HG03460 (cell line): ENCODE measurements at regions not wholly inside any gene's neighbourhood (a gene's known extent, or its start where the extent isn't known, plus 50 kb on each side); places are given as distances from the start of the nearest gene placed in this dataset.
"Not testable (repeated sequence)": the region's sequence is repeated elsewhere in the genome, so short reads cannot be mapped to it uniquely, and the experiment has no call there.

Source experiments
- ATAC-seq: cut with Tn5 transposase; IDR thresholded peaks from one replicate; pipeline ENCODE4 v1.9.1; 2021; ENCODE audit not compliant: unreplicated experiment

DNA sequence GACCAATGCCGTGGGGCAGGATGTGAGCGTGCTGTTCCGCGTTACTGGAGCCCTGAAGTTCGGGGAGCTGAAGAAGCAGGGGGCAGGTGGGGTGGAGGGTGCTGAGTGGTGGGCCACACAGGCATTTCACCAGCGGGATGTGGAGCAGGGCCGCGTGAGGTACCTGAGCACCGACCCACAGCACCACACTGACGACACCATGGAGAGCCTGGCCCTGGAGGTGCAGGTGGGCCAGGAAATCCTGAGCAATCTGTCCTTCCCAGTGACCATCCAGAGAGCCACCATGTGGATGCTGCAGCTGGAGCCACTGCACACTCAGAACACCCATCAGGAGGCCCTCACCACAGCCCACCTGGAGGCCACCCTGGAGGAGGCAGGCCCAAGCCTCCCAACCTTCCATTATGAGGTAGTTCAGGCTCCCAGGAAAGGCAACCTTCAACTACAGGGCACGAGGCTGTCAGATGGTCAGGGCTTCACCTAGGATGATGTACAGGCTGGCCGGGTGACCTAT, 179.6 kb downstream of the TBC1D2B start:
- no peak for ATAC-seq

DNA sequence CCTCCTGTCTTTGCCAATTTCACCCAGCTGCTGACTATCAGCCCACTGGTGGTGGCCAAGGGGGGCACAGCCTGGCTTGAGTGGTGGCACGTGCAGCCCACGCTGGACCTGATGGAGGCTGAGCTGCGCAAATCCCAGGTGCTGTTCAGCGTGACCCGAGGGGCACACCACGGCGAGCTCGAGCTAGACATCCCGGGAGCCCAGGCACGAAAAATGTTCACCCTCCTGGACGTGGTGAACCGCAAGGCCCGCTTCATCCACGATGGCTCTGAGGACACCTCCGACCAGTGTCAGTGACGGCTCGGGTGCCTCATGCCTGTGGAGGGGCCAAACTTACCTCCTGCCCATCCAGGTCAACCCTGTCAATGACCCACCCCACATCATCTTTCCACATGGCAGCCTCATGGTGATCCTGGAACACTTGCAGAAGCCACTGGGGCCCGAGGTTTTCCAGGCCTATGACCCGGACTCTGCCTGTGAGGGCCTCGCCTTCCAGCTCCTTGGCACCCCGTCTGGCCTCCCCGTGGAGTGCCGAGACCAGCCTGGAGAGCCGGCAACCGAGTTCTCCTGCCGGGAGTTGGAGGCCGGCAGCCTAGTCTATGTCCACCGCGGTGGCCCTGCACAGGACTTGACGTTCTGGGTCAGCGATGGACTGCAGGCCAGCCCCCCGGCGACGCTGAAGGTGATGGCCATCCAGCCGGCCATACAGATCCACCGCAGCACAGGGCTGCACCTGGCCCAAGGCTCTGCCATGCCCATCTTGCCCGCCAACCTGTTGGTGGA, 180.2 kb downstream of the TBC1D2B start:
- not testable (repeated sequence) for ATAC-seq

DNA sequence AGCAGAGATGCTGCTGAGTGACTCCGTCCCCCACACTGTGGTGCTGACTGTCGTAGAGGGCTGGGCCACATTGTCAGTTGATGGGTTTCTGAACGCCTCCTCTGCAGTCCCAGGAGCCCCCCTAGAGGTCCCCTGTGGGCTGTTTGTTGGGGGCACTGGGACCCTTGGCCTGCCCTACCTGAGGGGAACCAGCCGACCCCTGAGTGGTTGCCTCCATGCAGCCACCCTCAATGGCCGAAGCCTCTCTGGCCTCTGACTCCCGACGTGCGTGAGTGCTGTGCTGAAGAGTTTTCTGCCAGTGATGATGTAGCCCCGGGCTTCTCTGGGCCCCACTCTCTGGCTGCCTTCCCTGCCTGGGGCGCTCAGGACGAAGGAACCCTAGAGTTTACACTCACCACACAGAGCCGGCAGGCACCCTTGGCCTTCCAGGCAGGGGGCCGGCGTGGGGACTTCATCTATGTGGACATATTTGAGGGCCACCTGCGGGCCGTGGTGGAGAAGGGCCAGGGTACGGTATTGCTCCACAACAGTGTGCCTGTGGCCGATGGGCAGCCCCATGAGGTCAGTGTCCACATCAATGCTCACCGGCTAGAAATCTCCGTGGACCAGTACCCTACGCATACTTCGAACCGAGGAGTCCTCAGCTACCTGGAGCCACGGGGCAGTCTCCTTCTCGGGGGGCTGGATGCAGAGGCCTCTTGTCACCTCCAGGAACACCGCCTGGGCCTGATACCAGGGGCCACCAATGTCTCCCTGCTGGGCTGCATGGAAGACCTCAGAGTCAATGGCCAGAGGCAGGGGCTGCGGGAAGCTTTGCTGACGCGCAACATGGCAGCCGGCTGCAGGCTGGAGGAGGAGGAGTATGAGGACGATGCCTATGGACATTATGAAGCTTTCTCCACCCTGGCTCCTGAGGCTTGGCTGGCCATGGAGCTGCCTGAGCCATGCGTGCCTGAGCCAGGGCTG, 181.1 kb downstream of the TBC1D2B start:
- not testable (repeated sequence) for ATAC-seq

DNA sequence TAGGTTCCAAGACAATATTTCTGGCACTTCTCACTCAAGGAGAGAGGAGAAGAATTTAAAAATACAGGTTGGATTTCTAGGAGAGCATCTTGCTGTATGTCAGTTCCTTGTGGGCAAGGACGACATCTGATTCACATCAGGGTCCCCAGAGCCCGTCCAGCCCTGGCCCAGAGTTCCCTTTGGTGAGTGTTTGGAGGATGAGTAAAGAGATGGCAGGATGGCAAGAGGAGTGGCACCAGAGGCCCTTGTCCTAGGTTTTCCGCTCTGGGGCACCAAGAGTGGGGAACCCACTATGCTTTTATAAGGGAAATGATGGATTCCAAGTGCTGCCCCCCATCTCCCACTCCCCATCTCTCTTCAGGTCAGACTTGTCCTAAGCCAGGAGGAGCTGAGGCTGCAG, 181.8 kb downstream of the TBC1D2B start:
- no peak for ATAC-seq

DNA sequence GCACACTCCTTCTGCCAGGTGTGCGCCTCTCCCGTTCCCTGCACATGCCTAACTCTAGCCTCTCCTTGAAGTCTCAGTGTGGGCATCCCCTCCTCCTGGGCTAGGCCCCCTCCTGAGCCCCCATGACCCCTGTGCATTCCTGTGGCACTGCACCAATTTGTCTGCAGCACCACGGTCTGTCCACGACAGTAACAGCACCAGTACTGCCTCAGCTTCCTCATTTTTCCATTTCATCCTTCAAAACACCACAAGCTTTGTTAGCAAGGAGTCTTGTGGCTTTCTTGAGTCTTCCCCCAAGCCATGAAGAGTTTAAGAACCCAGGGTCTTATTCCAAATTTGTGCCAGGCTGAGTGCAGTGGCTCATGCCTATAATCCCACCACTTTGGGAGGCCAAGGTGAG, 182.4 kb downstream of the TBC1D2B start:
- not testable (repeated sequence) for ATAC-seq

DNA sequence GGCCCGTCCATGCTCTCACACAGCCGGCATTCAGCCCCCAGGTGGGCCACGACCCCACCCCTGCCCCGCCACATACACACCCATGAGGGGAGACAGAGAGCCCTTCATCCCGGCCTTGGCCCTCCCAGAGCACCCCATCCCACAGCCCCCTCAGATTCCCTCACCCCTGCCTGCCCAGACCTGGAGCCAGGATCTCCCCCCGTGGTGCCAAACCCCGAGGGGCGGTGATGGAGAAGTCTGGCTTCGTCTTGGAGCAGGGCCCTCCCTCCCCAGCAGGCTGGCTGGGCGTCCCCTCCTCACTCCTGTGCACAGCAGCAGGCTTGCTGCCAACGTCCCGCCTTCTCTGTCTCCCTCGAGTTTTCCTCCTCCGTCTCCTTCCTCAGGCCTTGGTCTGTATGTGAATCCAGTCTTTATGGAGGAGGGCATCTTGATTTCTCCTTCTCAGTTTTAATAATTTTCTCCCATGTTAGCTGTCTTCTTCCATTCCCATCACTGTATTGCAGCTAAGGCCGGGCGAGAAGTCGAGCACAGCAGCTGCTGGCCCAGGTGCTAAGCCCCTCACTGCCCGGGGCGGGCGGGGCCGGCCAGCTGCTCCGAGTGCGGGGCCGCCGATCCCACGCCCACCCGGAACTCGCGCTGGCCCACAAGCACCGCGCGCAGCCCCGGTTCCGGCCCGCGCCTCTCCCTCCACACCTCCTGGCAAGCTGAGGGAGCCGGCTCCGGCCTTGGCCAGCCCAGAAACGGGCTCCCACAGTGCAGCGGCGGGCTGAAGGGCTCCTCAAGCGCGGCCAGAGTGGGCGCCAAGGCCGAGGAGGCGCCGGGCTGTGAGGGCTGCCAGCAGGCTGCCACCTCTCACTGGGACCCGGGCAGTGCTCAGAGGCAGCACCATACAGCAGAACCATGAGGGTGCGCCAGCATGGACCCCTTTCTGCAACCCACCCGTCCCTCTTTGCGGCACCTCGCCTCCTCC, 183.6 kb downstream of the TBC1D2B start:
- ATAC-seq: not testable (repeated sequence)

DNA sequence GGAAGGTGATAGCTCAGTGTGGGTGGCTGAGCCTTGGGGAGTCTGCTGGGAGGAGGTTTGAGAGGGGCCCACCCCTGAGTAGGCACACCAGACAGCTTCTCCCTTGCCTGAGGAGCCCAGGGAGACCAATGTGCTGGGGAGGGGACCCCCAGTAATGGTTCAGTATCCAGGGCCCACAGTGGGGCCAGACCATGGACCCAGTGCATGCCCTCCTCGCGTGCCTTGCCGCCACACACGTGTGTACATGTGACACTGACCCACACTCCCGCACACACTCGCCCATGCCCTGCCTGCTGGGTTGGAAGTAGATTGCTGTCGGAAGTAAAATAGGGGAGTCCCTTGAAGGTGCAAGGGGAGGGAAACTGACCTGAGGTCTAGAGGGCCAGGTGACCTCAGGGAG, 184.3 kb downstream of the TBC1D2B start:
- not testable (repeated sequence) for ATAC-seq

DNA sequence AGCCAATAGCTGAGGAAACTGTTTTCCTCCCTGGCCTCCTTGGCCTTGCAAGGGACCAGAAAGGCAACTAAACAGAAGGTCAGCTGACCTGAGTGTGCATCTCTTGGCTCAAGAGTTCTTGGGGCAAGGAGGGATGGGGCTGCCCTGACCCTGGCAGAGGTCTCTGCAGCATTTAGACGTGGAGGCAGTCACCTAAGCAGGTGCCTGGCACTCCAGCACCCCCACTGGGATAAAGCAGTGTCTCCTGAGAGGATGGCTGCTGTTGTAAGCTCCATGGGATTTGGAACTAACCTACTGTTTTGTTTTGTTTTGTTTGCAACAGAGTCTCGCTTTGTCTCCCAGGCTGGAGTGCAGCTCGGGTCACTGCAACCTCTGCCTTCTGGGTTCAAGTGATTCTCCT, 185.2 kb downstream of the TBC1D2B start:
- ATAC-seq: no peak

DNA sequence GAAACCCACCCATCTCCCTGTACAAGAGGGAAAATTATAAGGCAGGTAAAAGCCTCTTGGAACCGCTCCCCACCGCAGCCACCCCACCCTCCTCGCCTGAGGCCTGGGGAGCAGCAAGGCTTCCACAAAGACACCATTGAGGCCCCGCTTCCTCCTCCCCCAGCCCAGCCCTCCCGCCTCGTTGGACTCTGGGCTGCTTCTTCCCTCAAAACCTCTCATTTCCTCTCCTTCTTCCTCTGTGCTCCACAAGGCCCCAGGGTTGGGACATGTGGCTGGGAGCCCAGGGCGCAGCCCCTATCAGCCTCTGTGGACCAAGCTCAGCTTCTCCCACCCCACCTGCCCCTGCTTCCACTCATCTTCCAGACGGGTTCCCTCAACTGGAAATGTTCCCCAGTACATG, 185.6 kb downstream of the TBC1D2B start:
- not testable (repeated sequence) for ATAC-seq

DNA sequence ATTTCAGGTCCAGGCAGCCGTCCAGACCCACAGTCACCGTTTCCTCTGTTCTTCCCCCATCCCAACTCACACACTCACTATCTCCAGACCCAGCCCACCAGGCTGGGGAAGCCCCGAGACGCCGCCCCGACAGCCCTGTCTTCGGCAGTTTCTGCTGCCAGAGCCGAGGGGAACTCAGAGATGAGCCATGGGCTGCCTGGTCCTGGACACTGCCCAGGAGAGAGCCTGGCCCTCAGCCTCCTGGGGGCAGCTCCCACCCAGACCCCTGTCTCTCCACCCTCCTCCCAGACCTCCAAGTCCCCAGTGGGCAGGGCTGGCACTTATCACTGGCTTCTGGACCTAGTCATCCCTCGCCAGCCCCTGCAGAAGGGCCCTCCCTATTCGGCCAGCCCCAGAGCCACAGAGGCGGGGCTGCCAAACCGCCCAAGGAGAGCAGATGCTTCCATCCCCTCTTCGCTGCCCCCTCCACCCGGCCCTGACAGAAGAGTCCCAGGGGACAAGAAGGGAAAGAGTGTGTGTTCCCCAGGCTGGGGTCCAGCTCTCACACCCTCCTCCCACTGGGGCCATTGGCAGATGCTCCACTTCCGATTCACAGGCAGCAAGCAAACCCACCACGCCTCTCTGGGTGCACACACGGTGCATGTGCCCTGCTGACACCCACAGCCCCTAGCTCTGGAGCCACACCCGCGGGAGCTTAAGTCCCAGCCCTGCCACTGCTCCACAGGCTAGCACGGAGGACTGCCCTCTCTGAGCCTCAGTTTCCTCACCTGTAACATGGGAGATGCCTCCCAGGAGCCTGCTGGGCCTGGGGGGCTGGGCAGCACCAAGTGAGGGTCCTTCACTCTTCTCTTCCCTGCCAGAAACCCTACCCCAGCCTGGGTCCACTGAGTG, 186.4 kb downstream of the TBC1D2B start:
- peak; percentile 67 for ATAC-seq

DNA sequence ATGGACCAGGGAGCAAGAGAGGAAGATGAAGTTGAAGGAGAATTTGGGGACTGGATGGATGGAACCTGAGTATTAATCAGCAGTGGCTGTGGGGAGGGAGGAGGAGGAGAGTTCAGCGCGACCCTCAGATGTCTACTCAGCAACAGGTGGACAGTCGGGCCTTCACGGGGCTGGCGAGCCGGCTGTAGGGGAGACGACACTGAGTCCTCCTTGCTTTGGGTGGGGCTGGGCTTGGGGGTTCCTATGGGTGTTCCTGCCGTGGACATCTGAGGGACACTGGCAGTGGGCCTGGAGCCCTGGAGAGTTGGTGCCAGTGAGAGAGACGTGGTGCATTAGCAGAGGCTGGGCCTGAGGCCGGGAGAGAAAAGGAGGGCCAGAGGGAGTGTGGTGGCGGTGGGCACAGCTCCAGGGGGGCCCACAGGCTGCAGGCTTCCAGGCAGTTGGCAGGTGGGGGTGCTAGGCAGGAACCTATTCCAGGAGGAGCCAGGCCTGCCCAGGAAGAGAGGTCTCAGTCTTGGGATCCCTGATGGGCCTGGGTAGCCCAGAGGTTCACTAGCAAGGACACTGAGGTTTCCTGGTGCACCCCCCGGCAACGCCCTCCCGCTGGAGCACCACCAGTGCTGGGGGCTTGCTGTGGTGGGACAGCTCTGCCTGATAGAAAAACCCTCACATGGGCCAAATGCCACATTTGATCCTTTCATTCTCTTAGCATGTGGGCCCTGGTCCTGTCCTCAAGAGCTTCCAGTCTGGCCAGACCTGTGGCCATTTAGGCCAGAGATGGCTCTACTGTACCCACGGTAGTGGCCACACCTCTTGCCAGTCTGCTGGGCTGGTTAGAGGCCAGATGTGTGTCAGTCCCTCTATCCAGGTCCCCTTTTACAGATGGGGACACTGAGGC, 187.4 kb downstream of the TBC1D2B start:
- not testable (repeated sequence) for ATAC-seq

DNA sequence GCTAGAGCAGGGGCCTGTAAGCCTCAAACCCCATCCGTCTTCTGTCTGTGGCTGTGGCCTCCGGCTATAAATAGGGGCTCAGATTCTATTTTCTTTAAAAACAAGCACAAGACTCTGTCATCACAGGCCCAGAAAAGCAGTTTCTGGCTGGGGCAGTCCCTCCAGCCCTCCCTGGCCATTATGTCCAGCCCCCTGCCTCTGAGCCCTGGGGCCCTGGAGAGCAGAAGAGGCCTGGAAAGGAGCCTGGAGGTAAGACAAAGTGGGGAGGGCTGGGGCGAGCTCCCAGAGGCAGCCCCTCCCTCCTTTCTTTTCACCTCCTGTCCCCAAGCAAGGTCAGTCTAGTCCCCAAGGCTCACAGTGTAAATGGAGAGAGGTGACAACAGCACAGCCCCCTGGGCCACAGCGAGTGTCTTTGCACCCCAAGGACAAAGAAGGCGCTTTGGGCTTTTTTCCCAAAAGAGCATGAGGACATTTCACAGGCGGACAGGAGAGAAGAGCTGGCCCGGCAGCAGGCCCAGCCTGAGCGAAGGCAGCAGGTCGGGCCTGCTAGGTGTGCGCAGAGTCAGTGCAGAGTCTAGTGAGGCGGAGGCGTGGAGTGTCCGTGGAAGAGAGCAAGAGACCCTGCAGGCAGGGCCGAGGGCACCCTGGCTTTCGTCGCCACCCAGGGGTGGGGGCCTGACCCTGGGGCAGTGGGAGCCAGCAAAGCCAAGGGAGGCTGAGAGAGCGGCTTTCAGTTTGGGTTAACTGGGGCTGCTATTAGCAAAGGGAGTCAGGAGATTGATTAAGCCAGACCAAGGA, 188.3 kb downstream of the TBC1D2B start:
- no peak for ATAC-seq

DNA sequence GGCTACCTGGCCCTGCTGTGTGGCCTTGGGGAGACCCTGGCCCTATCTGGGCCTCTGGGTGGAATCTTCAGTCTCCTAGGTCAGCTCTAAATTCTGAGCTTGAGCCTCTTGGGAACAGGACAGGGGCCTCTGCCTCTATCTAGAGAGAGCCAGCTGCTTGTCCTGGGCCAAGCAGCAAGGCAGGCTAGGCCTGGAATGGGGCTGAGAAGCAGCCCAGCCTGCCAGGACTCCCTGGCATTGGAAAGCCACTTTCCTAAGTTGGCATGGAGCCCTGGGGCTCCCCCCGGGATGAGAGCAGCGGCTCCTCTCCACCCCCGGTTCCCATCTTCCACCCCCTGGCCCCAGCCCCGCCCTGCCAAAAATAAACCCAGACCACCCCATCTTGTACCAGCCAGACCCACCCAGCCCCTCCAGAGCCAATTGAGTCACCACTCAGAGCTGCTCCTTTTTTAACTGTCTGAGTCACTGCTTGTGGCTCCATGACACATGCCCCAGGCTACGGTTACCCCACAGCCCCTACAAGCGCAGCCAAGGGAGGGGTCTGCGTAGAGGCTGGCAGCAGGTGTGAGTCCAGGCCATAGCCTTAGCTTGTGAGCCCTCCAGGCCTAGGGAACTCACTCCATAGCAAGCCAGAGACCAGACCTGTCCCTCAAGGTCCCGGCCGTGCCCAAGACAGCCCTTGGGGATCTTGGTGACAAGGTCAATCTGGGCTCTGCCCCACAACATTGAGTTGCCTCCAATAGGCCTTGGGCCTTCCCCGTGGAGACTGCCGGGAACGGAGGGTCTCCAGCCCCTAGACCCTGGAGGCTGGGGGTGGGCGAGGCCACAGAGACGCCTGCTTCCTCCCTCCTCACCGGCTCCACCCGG, 189.7 kb downstream of the TBC1D2B start:
- ATAC-seq: not testable (repeated sequence)

DNA sequence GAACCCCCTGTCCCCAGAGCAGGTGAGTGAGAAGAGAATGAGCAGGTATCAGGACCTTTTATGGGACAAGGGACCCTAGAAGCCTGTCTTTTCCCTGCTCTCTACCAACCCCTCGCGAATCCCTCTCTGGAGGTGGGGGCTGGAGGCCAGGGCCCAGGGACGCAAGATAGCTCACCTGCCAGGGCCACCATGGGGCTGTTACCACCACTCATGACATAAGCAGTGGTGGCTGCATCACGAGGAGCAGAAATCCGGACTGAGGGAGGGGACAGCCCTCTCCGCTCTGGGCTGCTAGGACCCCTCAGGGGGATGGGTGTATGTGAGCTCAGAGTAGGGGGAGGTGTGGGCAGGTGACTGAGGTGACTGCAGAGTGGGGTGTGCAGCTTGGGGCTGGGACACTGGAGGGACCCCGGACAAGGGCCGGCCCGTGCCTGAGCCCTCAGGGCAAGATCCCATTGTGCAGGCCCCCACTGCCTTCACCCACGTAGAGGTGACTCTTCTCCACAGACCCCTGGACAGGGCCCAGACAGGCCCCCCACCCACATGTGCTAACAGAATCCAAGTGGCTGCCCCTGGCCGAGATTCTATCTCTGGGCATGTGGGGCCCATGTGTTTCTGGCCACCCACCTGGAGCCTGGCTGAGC, 190.6 kb downstream of the TBC1D2B start:
- ATAC-seq: no peak

DNA sequence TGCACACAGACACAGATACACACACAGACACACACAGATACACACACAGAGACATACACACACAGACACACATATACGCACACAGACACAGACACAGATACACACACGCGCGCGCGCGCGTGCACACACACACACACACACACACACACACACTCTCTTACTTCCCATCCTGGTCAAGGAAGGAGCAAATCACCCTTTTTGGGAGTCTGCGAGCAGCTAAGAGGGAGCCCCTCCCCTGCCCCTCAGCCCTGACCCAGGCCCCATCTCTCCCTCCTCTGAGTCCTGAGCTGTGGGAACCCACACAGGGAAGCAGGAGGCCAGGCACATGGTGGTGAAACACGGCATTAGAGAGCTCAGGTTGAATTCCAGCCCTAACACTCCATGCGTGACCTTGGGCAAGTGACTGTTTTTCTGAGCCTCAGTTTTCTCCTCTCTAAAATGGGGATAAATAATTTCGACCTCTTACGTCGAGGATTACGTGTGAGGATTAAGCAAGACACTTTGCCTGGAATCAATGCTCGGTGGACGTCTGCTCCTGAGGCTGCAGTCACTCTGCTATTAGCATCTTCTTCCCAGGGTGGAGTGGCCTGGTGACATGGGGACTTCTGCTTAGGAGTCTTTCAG, 191.5 kb downstream of the TBC1D2B start:
- ATAC-seq: not testable (repeated sequence)

DNA sequence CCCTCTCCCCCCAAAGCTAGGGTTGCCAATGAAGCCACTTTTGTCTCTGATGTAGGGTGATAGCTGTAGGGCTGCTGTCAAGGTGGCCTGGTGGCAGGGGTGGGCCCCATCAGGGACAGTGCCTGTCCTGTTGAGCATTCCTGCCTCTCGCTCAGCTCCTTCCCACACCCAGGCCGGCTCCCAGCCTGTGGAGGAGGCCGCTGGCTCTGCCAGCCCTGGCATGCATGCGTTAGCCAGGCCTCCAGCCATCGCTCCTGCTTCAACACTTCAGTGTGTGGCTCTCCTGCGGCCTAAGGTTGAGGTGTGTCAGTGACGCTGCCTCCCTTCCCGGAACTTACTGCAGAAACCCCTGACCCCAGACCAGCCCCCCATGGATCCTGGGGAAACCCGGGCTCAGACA, 194.5 kb downstream of the TBC1D2B start:
- ATAC-seq: not testable (repeated sequence)
